ENCODE measurements at regions not wholly inside any gene's neighbourhood (a gene's known extent, or its start where the extent isn't known, plus 50 kb on each side); places are given as distances from the start of the nearest gene placed in this dataset.

DNA sequence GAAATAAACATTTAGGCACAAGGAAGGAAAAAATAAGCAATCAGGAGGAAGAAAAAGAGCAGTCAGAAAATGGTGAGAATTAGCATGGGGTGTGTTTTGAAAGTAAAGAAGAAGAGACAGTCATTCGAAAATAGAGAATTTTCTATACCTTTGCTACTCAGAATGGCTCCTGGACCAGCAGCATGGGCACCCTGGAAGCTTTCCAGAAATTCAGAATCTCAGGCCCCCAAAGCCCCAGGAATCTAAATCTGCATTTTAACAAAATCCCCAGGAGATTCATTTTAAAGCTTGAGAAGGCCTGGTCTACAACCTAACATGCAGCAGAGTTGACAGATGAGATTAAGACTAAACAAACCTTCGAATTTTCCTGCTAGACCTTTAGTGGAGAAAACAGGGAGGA is 131.2 kb upstream of the HDAC9 start:
- DNase-seq (ENCODE audit: low spot score) = no peak

DNA sequence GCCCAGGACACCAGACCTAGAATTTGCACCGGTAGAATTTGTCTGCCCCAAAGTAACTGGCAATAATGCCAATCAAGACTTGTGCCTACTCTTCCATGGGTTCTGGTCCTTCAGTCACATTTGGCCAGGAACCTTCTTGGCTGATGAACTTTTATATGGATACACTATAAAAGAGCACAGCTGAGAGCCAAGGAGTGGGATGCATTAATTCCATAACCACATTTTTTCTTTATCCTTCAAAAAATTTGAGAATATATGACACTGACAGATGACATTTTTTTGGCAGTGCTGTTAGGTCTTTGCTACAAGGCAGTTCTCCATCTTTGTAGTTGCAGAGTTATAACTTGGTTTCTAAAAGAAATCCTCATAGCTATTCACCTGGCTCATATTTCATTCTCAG is 129.2 kb upstream of the HDAC9 start:
- no peak for DNase-seq (ENCODE audit: low spot score)

DNA sequence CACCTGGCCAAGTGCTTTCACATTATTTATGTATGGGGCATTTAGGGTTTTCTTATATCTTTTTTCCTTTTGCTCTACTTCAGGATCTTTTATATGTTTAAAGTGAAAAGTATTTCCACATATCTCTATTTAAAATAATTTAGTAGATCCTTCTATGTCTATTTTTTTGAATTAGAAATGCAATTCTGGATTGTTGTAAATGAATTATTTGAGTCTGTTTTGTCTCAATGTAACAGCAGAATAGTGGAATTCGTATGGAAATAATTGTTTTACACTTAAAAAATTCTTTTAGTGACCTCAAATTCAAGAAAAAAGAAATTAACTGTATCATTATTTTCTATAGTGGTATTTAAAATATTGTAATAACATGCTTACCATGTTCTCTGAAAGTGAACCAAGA is 126.5 kb upstream of the HDAC9 start:
- no peak for DNase-seq (ENCODE audit: low spot score)

DNA sequence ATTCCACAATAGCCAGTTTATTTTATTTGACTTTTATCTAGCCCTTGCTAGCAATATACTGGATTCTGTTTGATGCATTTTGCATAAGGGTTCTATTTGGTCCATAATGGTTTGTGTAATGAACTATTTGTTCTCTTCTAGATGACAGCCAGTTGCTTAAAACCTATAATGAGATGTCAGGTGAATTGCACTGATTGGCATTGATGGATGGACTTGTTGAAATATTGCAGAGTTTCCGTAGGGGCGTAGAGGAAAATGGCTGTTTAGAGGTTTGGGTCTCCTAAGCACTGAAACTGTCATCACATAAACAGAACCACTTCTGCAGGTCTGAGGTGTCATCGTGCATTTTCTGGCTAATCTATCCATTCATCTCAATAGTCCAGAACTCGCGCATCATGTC is 124.9 kb upstream of the HDAC9 start:
- no peak for DNase-seq (ENCODE audit: low spot score)

DNA sequence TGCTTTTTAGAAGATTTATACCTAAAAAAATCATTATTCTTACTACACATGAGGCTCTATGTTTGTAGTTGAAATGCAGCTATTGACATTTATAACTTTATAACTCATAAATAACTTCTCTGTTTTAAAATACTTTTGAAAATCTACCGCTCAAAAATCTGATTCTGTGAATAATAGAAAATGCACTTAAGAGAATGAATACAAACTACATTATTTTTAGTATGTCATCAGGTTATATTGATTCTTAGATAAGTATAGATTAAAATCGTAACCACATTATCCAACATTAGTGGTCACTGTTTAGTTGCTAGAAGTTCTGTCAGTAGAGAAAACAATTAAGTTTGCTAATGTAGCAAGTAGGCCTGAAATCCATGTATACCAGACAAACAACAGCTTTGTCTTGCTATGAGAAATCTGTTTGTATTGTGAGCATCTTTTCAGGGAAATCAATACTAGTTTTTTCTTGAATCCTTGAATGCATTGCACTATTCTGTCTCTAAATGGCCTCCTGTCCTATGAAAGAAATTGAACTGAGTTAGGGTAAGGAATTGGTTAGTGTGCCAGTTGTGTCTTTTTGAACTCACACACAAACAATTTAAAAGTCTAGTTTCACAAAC is 116.5 kb upstream of the HDAC9 start:
- DNase-seq (ENCODE audit: low spot score) = no peak

DNA sequence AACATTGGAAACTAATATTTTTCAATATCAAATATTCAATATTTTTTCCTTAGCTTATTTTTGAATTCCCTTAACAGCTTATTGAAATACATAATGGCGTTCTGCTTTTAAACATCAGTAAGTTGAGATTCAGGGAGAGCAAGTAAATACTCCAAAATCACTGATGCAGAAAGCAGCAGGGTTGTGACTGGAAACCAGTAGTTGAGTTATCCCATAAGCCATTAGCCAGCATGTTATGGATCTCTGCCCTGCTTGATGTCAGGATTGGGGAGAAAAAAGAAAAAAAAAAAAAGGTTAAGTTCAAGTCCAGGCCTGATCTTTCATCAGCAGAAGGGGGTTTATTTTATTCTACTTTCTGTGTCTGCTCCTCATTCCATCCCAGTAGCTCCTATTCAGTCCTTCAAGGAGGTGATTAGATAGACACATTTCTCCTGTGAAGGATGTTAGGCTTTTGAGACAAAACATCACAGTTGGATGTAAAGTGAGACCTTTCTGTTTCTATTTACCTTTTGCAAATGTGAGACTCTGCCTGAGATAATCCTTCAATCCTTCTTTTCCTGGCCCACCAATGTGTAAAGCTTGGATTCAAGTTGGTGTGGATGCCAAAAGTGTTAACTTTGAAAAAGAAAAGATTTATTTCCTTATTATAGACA is 110.9 kb upstream of the HDAC9 start:
- DNase-seq (ENCODE audit: low spot score) = no peak

DNA sequence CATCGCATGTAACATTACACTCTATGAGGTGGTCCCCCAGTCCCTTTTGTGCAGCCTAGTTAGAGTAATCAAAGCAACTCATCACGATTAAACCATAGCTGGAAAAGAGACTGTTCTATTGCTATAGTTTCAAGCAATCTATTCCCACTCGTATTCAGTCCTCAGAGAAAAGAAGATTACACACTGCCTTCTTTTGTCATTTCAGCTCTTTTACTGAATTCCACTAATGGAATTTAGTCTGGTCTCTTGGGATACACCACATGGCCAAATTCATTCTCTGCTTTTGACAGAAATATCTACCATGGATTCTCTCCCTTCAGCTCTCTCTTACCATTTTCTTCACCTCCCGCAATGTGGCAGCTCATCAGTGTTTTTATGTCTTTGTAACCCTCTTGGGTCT is 108.9 kb upstream of the HDAC9 start:
- DNase-seq (ENCODE audit: low spot score) = peak; percentile 7

DNA sequence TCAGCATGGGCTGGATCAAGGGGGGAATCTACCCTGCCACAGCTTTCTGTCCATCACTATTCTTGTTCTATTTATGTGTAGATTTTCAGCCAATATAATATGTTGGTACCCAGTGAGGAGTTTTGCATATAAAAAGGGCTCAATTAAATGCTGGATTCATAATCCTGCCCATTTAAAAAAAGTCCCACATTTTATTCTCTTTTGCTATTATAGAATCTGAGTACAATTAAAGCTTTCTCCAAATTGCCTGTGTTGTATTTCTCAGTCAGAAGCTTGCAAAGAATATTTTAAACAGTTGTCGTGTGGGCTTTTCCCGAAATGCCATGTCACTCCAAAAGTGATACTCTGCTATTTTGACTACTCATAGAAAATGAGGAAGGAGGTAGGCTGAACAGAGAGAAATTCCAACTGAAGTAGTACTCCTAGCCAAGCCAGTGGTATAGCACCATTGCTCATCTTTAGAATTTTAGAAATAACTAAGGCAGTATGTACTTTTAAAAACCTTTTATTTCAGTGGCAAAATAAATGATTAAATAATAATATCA is 108.3 kb upstream of the HDAC9 start:
- no peak for DNase-seq (ENCODE audit: low spot score)

DNA sequence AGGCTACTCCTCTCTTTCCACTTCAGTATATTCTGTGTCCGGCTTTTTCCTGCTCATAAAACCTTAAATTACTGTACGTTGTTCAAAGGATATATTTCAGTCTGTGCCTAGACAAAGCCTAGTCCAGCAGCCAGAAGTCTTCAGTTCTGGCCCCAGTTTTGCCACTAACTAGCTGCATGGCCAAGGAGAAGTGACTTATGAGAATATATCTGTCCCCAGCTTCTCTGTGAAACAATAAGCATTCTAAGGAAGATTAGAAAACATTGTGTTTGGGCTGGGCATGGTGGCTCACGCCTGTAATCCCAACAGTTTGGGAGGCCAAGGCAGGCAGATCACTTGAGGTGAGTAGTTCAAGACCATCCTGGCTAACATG is 105.0 kb upstream of the HDAC9 start:
- no peak for DNase-seq (ENCODE audit: low spot score)

DNA sequence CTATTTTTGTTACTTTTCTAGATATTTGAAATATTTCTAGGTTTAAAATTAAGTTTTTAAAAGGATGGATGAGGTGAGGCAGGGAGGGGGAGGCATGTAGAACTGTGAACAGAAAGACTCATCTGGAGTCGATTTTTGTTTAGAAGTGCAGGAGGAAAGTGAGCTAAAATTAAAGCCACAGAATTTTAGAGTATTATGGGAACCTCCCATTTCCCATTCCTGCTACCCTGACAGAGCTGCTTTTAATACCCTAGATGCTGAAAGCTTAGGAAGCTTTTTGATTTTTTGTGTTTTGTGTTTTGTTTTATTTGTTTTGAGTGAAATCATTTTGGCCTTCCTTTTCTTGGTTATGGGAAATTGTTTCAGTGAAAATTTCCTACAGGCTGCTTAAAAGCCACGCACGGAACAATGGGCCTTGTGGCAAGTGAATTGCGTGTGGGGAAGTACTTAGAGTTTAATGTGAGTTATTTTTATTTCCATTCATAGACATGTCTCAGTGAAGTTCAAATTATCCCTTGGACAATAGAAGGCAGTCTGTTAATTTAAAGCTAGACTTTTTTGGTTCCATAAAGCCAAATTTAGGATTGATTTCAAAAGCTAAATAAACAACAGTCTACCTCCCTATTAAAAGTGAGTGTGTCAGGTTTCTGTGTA is 102.0 kb upstream of the HDAC9 start:
- DNase-seq (ENCODE audit: low spot score) = no peak

DNA sequence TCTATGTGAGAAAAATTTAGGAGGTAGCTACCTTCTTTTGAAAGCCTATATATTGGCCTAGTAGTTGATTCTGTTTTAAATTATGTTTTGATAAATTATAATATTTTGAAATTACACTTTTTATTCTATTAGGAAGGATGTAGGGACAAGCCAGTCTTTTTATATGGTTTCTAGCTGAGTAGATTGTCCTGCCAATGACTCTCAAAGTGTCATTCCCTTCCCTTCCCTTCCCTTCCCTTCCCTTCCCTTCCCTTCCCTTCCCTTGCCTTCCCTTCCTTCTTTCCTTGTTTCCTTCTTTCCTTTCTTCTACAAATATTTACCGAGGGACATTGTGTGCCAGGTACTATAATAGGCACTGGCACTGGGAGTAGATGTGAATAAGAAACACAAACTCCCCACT is 99.7 kb upstream of the HDAC9 start:
- DNase-seq (ENCODE audit: low spot score) = no peak

DNA sequence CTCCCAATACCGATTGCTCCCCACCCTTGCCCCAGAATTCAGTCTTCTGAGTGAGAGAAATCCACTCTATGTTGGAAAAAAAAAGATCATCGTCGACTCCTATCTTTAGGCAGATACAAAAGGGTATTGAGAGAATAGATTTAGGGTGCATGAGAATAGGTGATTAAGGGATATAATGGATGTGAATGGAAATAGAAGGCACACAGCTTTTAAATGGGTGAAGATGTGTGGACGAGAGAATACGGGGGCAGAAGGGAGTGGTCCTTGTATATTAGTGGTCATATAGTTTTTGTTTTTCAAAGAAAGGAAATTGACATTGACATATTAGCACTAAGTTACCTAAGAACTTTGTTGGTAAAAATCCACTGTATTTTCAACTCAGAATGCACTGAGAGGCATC is 98.6 kb upstream of the HDAC9 start:
- DNase-seq (ENCODE audit: low spot score) = no peak

DNA sequence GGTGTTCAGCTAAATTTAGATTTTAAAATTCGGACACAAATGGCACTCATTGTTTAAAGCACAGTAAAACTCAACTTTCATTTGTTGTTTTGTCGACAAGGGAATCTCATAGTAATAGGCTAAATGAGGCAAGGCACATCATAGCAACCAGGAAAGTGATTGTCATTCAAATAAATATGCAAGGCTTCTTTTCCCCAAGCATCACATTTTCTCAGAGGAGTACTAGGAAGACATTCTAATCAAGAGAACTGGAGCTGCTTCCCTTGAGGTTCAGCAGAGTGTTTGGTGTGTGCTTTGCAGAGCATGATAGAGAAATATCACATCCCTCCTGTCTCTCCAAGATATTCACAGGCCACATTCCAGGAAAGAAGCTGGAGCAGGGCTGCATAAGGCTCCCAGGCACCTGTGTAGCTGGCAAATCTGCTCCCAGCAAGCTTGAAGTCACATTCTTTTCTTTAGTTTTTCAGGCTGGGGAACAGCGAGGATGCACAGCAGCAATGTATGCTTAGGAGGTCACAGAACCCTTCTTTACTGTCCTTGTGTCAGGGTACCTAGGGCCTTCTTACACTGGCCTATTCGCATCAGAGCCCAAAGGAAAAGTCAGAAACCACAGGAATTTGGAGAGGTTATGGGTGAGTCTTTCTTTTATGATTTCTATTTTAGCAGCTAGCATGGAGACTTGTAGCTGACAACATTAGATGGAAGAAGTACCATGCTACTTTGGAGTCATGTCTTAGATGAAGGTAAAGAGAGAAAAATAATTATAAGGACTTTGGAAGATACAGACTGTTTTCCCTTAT is 95.9 kb upstream of the HDAC9 start:
- DNase-seq (ENCODE audit: low spot score) = no peak

DNA sequence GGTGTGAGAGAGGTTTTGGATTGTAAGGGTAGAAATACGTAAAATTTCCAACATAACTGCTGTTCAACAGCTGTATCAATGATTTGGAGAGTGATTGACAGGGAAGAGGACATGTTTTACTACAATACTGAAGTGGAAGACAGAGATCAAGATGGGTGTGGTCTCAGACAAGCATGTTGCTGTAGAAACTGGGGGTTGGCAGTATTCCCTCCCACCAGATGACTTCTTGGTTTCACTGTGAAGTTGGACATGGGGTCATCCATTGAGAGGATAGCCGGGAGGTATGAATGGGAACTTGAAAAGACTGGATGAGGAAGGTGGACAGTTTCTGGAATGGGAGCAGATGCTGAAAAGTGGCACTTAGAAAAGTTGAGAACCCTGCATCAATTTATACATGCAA is 95.3 kb upstream of the HDAC9 start:
- DNase-seq (ENCODE audit: low spot score) = no peak

DNA sequence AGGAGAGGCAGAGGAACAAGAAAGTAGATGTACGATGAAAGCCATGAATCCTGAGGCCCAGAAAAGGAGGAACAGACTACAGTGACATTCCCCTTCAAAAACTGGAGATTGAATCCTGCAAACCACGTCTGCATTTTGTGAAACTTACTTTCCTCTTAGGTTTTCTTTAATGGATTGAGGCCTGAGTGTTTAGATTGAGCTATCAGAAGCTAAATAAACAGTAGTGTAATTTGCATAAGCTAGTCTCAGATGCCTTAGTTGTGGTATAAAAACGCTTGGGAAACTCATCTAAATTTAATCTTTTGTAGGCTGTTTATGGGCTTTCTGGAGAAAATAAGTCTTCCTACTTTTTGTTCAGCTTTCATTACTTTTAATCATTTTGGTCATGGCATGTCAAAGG is 94.8 kb upstream of the HDAC9 start:
- no peak for DNase-seq (ENCODE audit: low spot score)

DNA sequence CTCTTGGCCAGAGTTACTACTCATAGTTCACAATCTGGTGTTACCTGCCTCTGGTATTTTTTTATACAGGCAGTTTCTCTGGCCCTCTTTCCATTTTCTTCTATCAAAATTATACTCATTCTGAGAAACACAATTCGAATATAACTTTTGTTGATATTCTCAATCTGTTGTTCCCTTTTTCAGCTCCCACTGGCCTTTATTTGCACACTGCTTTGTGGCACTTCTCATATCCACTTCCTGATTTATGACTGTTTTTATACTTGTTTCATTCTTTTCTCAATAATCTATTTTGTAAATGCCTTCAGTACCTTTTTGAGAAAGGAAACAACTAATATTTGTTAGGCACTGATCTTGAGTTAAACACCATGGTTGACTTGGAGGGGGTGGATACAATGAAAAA is 93.8 kb upstream of the HDAC9 start:
- no peak for DNase-seq (ENCODE audit: low spot score)

DNA sequence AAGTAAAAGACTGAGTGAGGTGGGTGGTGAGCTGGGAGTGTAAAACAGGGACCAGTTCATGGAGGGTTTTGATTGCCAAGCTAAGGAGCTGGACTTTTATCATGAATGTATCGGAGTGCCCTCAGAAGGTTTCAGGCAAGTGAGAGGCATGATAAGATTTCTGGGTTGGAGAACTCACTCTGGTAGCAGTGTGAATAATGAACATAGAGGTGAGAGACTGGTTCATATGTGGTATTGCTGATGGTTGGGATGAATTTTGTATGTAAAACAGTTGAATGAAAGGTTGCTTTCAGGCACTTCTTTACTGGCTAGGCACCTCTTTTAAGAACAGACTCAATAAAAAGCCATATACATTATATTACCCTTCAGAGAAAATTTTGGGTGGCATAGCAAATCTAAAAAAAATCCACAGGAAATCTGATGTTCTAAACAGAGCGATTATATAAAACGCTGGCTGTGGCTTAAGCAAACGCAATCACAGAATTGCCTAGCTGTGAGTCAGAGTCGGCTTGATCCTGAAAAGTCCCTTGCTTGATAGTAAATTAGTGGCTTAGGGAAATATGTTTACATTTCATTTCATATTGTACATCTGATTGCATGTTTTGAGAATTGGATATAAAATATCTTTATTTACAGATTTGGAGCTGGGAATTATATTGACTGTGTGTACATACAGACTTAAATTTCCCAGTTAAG is 92.9 kb upstream of the HDAC9 start:
- DNase-seq (ENCODE audit: low spot score) = peak; percentile 35

DNA sequence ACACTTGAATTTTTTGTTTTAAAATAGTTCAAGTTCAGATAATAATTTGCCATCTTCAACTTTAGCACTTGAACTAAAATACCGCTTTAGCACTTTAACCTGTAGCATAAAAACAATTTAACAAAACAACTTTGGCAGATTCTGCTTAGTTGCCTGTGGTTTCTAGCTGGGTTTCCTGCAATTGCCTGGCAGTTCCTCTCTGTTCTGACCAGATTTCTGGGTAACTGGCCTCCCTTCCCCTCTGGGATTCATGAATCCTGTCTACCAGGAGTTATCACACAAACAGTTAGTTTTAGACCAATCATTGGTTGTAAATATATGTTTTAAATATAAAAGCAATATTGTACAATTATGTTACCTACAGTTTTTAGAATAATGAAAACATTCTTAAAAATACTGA is 89.8 kb upstream of the HDAC9 start:
- DNase-seq (ENCODE audit: low spot score) = no peak

DNA sequence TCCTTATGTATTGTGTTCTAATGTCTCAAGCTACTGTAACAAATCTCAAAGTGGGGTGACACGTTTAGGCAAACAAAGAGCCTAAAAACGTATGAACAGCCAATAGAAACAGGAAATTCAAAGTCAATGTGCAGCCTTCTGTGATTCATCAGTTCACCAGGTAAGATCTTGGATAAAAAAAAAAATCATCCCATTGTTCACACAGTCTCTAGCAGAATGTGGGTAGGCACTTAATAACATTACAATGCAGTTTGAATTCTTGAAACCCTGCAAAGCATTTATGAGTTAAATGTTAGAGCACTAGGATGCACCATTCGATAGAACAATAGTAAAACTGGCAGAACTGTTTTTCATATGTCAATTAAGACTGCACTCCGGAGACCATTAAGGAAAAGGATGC is 88.2 kb upstream of the HDAC9 start:
- DNase-seq (ENCODE audit: low spot score) = no peak

DNA sequence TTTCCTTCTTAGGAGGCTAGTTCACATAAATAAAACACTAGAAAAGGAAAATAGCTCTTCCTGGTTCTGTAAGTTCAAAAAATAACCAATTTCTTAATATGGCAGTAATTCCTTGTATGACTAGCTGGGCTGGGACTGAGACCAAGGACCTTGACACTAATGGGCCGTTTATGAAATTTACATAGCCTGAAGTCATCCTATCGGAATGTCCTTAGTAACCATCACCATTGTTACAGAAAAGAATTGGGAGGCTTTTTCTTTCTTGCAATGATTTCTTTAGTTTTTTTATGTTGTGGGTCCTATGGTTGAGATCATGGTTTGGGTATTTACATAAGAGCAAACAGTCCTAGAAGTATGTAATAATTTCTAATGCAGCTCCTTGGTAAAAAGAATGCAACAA is 87.1 kb upstream of the HDAC9 start:
- peak; percentile 45 for DNase-seq (ENCODE audit: low spot score)

DNA sequence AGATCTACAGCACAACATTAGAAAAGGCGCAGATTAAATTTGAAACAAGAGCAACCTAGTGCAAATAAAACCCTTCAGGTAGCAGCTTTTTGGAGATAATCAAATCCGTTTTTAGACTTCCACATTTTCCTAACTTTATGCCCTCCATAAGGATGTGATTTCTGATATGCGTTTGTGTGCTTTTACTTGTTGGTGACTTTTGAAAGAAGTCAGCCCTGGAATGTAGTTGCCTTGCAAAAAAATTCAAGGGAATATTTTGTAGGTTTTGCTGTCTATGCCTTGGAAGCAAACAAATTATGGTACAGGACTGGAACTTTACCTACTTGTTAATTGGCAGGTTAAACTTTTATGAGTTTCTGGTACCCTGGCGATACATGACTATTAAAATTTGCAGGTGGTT is 86.7 kb upstream of the HDAC9 start:
- no peak for DNase-seq (ENCODE audit: low spot score)

DNA sequence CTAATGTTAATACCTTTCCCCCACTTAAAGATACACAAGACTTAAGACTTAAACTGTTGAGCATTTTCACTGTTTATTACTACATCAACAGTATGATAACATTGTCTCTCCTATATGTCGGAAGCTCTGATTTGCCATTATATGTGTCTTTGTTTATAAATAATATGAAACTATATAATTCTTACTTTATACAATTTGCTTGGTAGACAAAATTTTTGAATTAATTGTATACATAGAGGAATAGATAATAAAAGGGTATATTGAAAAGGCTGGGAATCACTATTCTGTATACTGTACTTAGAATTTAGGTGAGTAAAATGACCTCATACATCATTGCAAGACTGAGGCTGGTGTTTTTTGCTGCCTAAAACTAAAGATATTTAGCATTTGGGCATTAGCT is 82.1 kb upstream of the HDAC9 start:
- DNase-seq (ENCODE audit: low spot score) = no peak

Measured in hepatic stellate cell (primary cell).